HCT116 (cell line): ENCODE measurements at regions not wholly inside any gene's neighbourhood (a gene's known extent, or its start where the extent isn't known, plus 50 kb on each side); places are given as distances from the start of the nearest gene placed in this dataset.

Experiments
- ATAC-seq: fragments of 200-7000 bp; cut with Tn5 transposase; 2 replicates; pipeline ENCODE4 v1.9.1; 2020; ENCODE audit warnings: mild to moderate bottlenecking, moderate library complexity
- BruUV-seq: library from RNA; stranded (reverse); fragments of 400-500 nt; replicated peaks from 2 replicates; lab custom pipeline; 2021; lab: Mats Ljungman, UMichigan
- CTCF ChIA-PET: fragments of 300-600 bp; sonication (Branson Sonifier 250); formaldehyde crosslinking; loops from one replicate; lab custom pipeline; 2021; ENCODE audit warnings: antibody characterized with exemption; lab: Charles Lee
- POLR2A ChIA-PET: fragments of 300-600, 350-600 bp; sonication (Branson Sonifier 250); formaldehyde crosslinking; loops from one replicate; lab custom pipeline; 2021; ENCODE audit warnings: antibody characterized with exemption; lab: Charles Lee
- RAD21 ChIA-PET, 2 experiments: fragments of 300-600 bp; sonication (Branson Sonifier 250); formaldehyde crosslinking; loops; one replicate each; lab custom pipeline; 2023; ENCODE audit warnings: low total read pairs in 2 of 2; ENCODE audit not compliant: uncharacterized antibody in 2 of 2, unreplicated experiment in 2 of 2, low non-redundant PET in 1 of 2; lab: Charles Lee
- DNase-seq: peaks from one replicate; pipeline ENCODE4 v3.0.0-alpha.2; 2010; ENCODE audit warnings: low read depth, low spot score
- H2AFZ ChIP-seq: fragments of 200-600 bp; shearing (Covaris generic), sonication (generic); 2 replicates; pipeline ENCODE4 v1.6.1; 2017; ENCODE audit warnings: low read depth, mixed run types, mixed read lengths, antibody characterized with exemption, low read length; ENCODE audit not compliant: poor library complexity, severe bottlenecking
- H3K27ac ChIP-seq: 2 replicates; pipeline ENCODE4 v1.5.1; 2012; ENCODE audit warnings: low read depth, low read length
- H3K27me3 ChIP-seq: fragments of 200-600 bp; sonication (generic); 2 replicates; pipeline ENCODE4 v1.6.1; 2016; ENCODE audit warnings: mixed run types, low read length, mixed read lengths; ENCODE audit not compliant: insufficient read depth
- H3K36me3 ChIP-seq, 2 experiments: fragments of 200-500 bp in 1 of 2; fragments of 200-600 bp in 1 of 2; sonication (Bioruptor generic) in 1 of 2; sonication (generic) in 1 of 2; 2 replicates each; pipeline versions ENCODE4 v1.5.1 to v1.6.1; 2014 to 2016; ENCODE audit warnings: low read length in 2 of 2, inconsistent platforms in 1 of 2, mixed read lengths in 1 of 2, mixed run types in 1 of 2; ENCODE audit not compliant: insufficient read depth in 2 of 2, control insufficient read depth in 1 of 2
- H3K4me1 ChIP-seq, 2 experiments: fragments of 200-600 bp in 1 of 2; sonication (generic) in 1 of 2; 2 replicates each; pipeline versions ENCODE4 v1.5.1 to v1.6.1; 2012 to 2017; ENCODE audit warnings: low read length in 2 of 2, inconsistent platforms in 1 of 2, mild to moderate bottlenecking in 1 of 2, mixed read lengths in 1 of 2, mixed run types in 1 of 2, moderate library complexity in 1 of 2; ENCODE audit not compliant: insufficient read depth in 2 of 2, control insufficient read depth in 1 of 2
- H3K4me2 ChIP-seq: fragments of 200-600 bp; sonication (generic); 2 replicates; pipeline ENCODE4 v1.6.1; 2017; ENCODE audit warnings: mixed run types, low read length, mixed read lengths
- H3K4me3 ChIP-seq, 2 experiments: fragments of 200-600 bp in 1 of 2; sonication (generic) in 1 of 2; replicated peaks in 1 of 2; 2 replicates each; pipeline ENCODE4 v1.5.1; 2011 to 2016; ENCODE audit warnings: low read length in 2 of 2, control low read depth in 1 of 2, low read depth in 1 of 2, mild to moderate bottlenecking in 1 of 2, mixed read lengths in 1 of 2, mixed run types in 1 of 2
- H3K79me2 ChIP-seq: fragments of 200-600 bp; sonication (generic); 2 replicates; pipeline ENCODE4 v1.6.1; 2017; ENCODE audit warnings: mild to moderate bottlenecking, mixed run types, low read length, moderate library complexity, mixed read lengths; ENCODE audit not compliant: insufficient read depth
- H3K9ac ChIP-seq: fragments of 200-600 bp; sonication (generic); 2 replicates; pipeline ENCODE4 v1.6.1; 2016; ENCODE audit warnings: low read length, mixed read lengths
- H3K9me2 ChIP-seq: fragments of 200-600 bp; sonication (generic), shearing (Covaris generic); 2 replicates; pipeline ENCODE4 v1.6.1; 2017; ENCODE audit warnings: mixed run types, mild to moderate bottlenecking, moderate library complexity; ENCODE audit not compliant: insufficient read depth
- H3K9me3 ChIP-seq, 2 experiments: fragments of 200-500 bp in 1 of 2; fragments of 200-600 bp in 1 of 2; sonication (Bioruptor generic) in 1 of 2; sonication (generic) in 1 of 2; 2 replicates each; pipeline ENCODE4 v1.6.1; 2014 to 2017; ENCODE audit warnings: low read length in 2 of 2, mixed read lengths in 2 of 2, inconsistent platforms in 1 of 2, low read depth in 1 of 2, mild to moderate bottlenecking in 1 of 2, mixed run types in 1 of 2, moderate library complexity in 1 of 2; ENCODE audit not compliant: control insufficient read depth in 1 of 2, insufficient read depth in 1 of 2
- H4K20me1 ChIP-seq: fragments of 200-600 bp; sonication (generic), shearing (Covaris generic); 2 replicates; pipeline ENCODE4 v1.6.1; 2017; ENCODE audit warnings: mixed run types, mild to moderate bottlenecking, moderate library complexity; ENCODE audit not compliant: insufficient read depth
- EZH2 ChIP-seq: fragments of 200-600 bp; sonication (generic); IDR thresholded peaks from 2 replicates; pipeline ENCODE4 v1.6.1; 2017; ENCODE audit warnings: antibody characterized with exemption, mixed run types
- JUND ChIP-seq: IDR thresholded peaks from 2 replicates; pipeline ENCODE4 v1.6.1; 2012
- SRF ChIP-seq: IDR thresholded peaks from 2 replicates; pipeline ENCODE4 v1.6.1; 2012; ENCODE audit warnings: low read depth
- YY1 ChIP-seq: IDR thresholded peaks from 2 replicates; pipeline ENCODE4 v1.6.1; 2011; ENCODE audit warnings: low read length, low read depth, moderate library complexity, mild to moderate bottlenecking; ENCODE audit not compliant: insufficient replicate concordance; ENCODE audit errors: extremely low read depth
- ZFX ChIP-seq: fragments of 450-650 bp; IDR thresholded peaks from 2 replicates; pipeline ENCODE4 v1.6.1; 2017
- intact Hi-C: fragments of 100-400 bp; cut with micrococcal nuclease; formaldehyde crosslinking; loops from 2 replicates; pipeline ENCODE4 v1.10.0; 2022
- TF ChIP-seq, protein P1 (sequence below): IDR thresholded peaks from 2 replicates; pipeline ENCODE4 v1.6.1; 2012

DNA sequence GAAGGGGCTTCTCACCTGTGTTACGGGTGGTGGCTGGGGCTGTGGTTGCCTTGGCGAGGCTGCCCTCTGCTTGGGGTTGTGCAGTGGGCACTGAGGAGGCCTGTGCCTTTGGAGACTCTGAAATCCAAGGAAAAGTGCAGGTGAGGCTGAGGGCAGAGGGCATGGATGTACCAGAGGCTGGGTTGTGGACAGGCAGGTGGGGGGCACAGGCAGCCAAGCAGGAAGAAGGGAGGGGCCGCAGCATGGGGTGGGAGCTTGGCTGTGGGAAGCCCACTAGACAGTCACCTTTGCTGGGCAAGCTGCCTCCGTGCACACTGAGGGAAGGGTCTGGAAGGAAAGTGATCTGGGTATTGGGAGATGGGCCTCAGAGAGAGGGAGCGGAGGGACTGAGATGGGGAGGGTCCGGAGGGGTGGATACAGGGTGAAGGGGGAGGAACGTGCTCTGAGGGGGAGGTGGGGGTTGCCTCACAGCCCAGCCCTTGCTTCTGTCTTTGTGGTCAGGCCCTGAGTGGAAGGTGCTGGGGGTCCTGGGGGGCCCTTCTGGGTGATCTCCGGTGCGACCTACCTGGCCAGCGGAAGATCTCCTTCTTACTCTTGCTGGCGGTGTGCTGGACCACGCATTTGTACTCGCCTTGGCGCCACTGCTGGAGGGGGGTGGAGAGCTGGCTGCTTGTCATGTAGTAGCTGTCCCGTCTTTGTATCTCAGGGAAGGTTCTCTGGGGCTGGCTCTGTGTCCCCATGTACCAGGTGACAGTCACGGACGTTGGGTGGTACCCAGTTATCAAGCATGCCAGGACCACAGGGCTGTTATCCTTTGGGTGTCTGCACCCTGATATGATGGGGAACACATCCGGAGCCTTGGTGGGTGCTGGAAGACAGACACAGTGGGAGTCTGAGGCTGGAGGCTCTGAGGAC, 318.7 kb downstream of the TMEM121 start:
- intact Hi-C loops = no loop called here
- H3K79me2 ChIP-seq = no peaks in the 10 kb centered on the region
- H3K4me3 ChIP-seq = no peak overlapping the region
- RAD21 ChIA-PET = no interaction called here
- TF ChIP-seq, protein P1, sequence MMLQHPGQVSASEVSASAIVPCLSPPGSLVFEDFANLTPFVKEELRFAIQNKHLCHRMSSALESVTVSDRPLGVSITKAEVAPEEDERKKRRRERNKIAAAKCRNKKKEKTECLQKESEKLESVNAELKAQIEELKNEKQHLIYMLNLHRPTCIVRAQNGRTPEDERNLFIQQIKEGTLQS = no peak
- TF ChIP-seq ZFX (no peak), SRF (no peak), EZH2 (no peak), YY1 (no peak)
- TF ChIP-seq, all 23 proteins: peak for 0
- Histone ChIP-seq H4K20me1 (no peaks in the 10 kb centered on the region), H3K27ac (no peak overlapping the region), H3K9ac (no peak overlapping the region), H2AFZ (no peak overlapping the region), H3K4me2 (no peak overlapping the region), H3K9me2 (no peaks in the 10 kb centered on the region), H3K9me3 (no peaks in the 10 kb centered on the region), H3K27me3 (no peaks in the 10 kb centered on the region), H3K36me3 (no peaks in the 10 kb centered on the region), H3K4me1 (no peaks in the 10 kb centered on the region)
- DNase-seq = no peak
- no peak for ATAC-seq
- ChIA-PET CTCF (no interaction called here), POLR2A (no interaction called here)
- no TSS peak for BruUV-seq

GRCh38 chr14:105845725-105846309, 319.4 kb downstream of the TMEM121 start:
- TF ChIP-seq JUND = no peak
- no peak for TF ChIP-seq EZH2
- H3K4me2 ChIP-seq = no peak overlapping the region
- RAD21 ChIA-PET = no interaction called here
- no peak for ATAC-seq
- intact Hi-C loops = no loop called here
- no peaks in the 10 kb centered on the region for H4K20me1 ChIP-seq
- no peaks in the 10 kb centered on the region for H3K79me2 ChIP-seq
- no peak overlapping the region for H3K27ac ChIP-seq
- no peaks in the 10 kb centered on the region for H3K36me3 ChIP-seq
- no peak for DNase-seq
- H3K27me3 ChIP-seq = no peaks in the 10 kb centered on the region
- no peaks in the 10 kb centered on the region for H3K9me2 ChIP-seq
- H3K4me1 ChIP-seq = no peaks in the 10 kb centered on the region
- BruUV-seq = no TSS peak
- no peak overlapping the region for H3K4me3 ChIP-seq
- CTCF ChIA-PET = no interaction called here
- POLR2A ChIA-PET = no interaction called here
- H3K9me3 ChIP-seq = no peaks in the 10 kb centered on the region
- no peak overlapping the region for H2AFZ ChIP-seq
- no peak overlapping the region for H3K9ac ChIP-seq
